SK-N-SH (cell line): ENCODE measurements at regions not wholly inside any gene's neighbourhood (a gene's known extent, or its start where the extent isn't known, plus 50 kb on each side); places are given as distances from the start of the nearest gene placed in this dataset.

Experiments used
- CTCF ChIP-seq: fragments of 200-600 bp; sonication (generic); IDR thresholded peaks from 2 replicates; pipeline ENCODE4 v1.6.1; 2017; ENCODE audit warnings: antibody characterized with exemption, mild to moderate bottlenecking, moderate library complexity
- EP300 ChIP-seq, 2 experiments: IDR thresholded peaks; 2 replicates each; pipeline versions ENCODE4 v1.4.0 to v1.6.1; 2012; ENCODE audit warnings: borderline replicate concordance in 1 of 2, low read depth in 1 of 2, low read length in 1 of 2
- POLR2AphosphoS5 ChIP-seq: IDR thresholded peaks from 2 replicates; pipeline ENCODE4 v1.6.1; 2012; ENCODE audit warnings: low read depth, low read length
- RAD21 ChIP-seq: IDR thresholded peaks from 2 replicates; pipeline ENCODE4 v1.6.1; 2012; ENCODE audit warnings: mild to moderate bottlenecking, low read length
- REST ChIP-seq: IDR thresholded peaks from 2 replicates; pipeline ENCODE4 v1.6.1; 2012; ENCODE audit warnings: mild to moderate bottlenecking, low read depth, low read length, moderate library complexity
- RXRA ChIP-seq: IDR thresholded peaks from 2 replicates; pipeline ENCODE4 v1.4.0; 2012; ENCODE audit warnings: low read depth, mild to moderate bottlenecking, borderline replicate concordance
- TAF1 ChIP-seq: IDR thresholded peaks from 2 replicates; pipeline ENCODE4 v1.6.1; 2012; ENCODE audit warnings: low read depth, mild to moderate bottlenecking, low read length, moderate library complexity, borderline replicate concordance
- USF1 ChIP-seq: IDR thresholded peaks from 2 replicates; pipeline ENCODE4 v1.4.0; 2012; ENCODE audit warnings: low read depth, borderline replicate concordance
- USF2 ChIP-seq: fragments of 150-350 bp; IDR thresholded peaks from 2 replicates; pipeline ENCODE4 v1.6.1; 2017; ENCODE audit warnings: antibody characterized with exemption, low read length, low read depth, borderline replicate concordance
- YY1 ChIP-seq: IDR thresholded peaks from 2 replicates; pipeline ENCODE4 v1.4.0; 2012; ENCODE audit warnings: low read depth, mild to moderate bottlenecking

GRCh38 chr7:69517985-69518704 is 80.1 kb upstream of the AUTS2 start:
- TF ChIP-seq CTCF (no peak), REST (no peak), USF2 (no peak), EP300 (IDR thresholded peaks at IDR 0.05; ENCODE audit: borderline replicate concordance in 1 of 2, low read depth in 1 of 2, low read length in 1 of 2) (no peak), USF1 (no peak), POLR2AphosphoS5 (no peak), YY1 (no peak), TAF1 (no peak), RAD21 (no peak), RXRA (no peak)
